ENCODE measurements at regions not wholly inside any gene's neighbourhood (a gene's known extent, or its start where the extent isn't known, plus 50 kb on each side); places are given as distances from the start of the nearest gene placed in this dataset.

DNA sequence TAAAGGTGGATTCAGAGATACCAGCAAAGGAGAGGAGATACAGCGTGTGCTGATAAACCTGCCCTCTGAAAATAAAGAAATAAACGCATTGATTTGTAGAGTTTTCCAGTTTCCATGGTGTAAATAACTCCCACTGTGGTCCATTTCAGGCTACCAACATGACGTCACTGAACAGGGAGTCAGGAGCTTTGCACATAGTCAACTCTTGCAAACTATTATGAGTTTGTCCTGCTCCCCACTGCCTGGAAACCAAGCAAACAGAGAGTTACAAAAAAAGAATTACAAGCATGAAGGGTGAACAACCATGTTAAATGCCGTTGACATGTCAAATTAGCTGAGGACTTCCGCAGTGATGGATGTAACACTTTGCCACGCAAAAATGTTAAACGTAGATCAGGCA, 70.4 kb upstream of the GATA2 start:
- CTCF ChIA-PET (ENCODE audit: low intra/inter-chr PET ratio, low total read pairs) = no interaction called here

DNA sequence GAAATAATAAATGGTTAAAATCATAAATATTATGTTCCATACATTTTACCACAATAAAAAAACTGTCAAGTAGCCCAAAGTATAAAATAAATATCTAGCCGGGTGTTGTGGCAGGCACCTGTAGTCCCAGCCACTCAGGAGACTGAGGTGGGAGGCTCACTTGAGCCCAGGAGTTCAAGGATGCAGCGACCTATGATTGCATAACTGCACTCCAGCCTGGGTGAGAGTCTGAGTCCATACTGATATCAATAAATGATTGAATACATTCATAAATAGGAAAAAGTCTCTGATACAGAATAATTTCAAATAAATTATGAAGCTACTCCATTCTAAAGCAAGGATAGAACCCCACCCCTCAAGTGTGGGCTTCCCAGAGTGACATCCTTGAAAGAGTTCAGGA, 68.5 kb upstream of the GATA2 start:
- Histone ChIP-seq H3K4me3 (replicated peaks in 1 of 3; ENCODE audit: insufficient read depth in 1 of 3, low read depth in 2 of 3, low read length in 3 of 3) (no peak overlapping the region), H3K27ac (ENCODE audit: extremely low read length, insufficient read depth, low read length) (no peak overlapping the region), H3K4me1 (ENCODE audit: insufficient read depth, low read length) (peaks cover 9% of the 10 kb centered on the region; the same call in 1 of the 2 replicates), H3K79me2 (ENCODE audit: insufficient read depth, low read length) (no peaks in the 10 kb centered on the region), H3K9me3 (ENCODE audit: low read length) (no peaks in the 10 kb centered on the region), H3K9ac (ENCODE audit: insufficient read depth, low read depth, low read length) (no peak overlapping the region), H3K36me3 (replicated peaks in 1 of 2; ENCODE audit: control insufficient read depth in 1 of 2, insufficient read depth in 2 of 2, low read length in 2 of 2) (no peaks in the 10 kb centered on the region), H4K20me1 (ENCODE audit: insufficient read depth, low read length) (no peaks in the 10 kb centered on the region), H3K4me2 (ENCODE audit: low read depth, low read length) (no peak overlapping the region), H2AFZ (ENCODE audit: low read length) (no peak overlapping the region), H3K27me3 (ENCODE audit: control insufficient read depth in 1 of 2, insufficient read depth in 2 of 2, low read length in 2 of 2) (peaks cover 3 to 40% of the 10 kb centered on the region in 2 experiments; a peak in 3 of 5 replicates)
- 0% methylated on average over 2 of the region's 2 CpGs for WGBS (ENCODE audit: low lambda C conversion rate)
- FAIRE-seq (no peak), ATAC-seq (no peak), DNase-seq (ENCODE audit: low spot score) (no peak)
- no TSS peak for BruUV-seq (replicated peaks)
- TF ChIP-seq CEBPB (IDR thresholded peaks at IDR 0.05; ENCODE audit: borderline replicate concordance, low read depth, low read length) (peak; percentile 52), TP53 (CRISPR knock-in tag; conservative IDR thresholded peaks at IDR 0.05) (no peak), CEBPG (CRISPR knock-in tag; IDR thresholded peaks at IDR 0.05) (peak; percentile 43), RARA (CRISPR knock-in tag; IDR thresholded peaks at IDR 0.05) (peak; percentile 73)
- TF ChIP-seq, protein P1, sequence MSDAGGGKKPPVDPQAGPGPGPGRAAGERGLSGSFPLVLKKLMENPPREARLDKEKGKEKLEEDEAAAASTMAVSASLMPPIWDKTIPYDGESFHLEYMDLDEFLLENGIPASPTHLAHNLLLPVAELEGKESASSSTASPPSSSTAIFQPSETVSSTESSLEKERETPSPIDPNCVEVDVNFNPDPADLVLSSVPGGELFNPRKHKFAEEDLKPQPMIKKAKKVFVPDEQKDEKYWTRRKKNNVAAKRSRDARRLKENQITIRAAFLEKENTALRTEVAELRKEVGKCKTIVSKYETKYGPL (CRISPR knock-in tag; IDR thresholded peaks at IDR 0.05) = peak; percentile 19; the same call in 1 of the 2 replicates
- POLR2A ChIA-PET = no interaction called here
- intact Hi-C loops (cut with micrococcal nuclease; ENCODE audit: unreplicated experiment) = no loop called here
- CTCF ChIA-PET (ENCODE audit: low intra/inter-chr PET ratio, low total read pairs) = no interaction called here
- in situ Hi-C loops (cut with HindIII; ENCODE audit: extremely low pct_ligation_motif_present, low pct_unique_long_range_greater_than_20kb) = no loop called here

More for the DNA sequence above, 70.4 kb upstream of the GATA2 start:
- Histone ChIP-seq H4K20me1 (ENCODE audit: insufficient read depth, low read length) (no peaks in the 10 kb centered on the region), H3K27me3 (ENCODE audit: control insufficient read depth in 1 of 2, insufficient read depth in 2 of 2, low read length in 2 of 2) (peaks cover 0 to 47% of the 10 kb centered on the region in 2 experiments; a peak in 3 of 5 replicates), H3K4me1 (ENCODE audit: insufficient read depth, low read length) (peaks cover 9% of the 10 kb centered on the region; the same call in 1 of the 2 replicates), H3K27ac (ENCODE audit: extremely low read length, insufficient read depth, low read length) (no peak overlapping the region), H3K36me3 (replicated peaks in 1 of 2; ENCODE audit: control insufficient read depth in 1 of 2, insufficient read depth in 2 of 2, low read length in 2 of 2) (no peaks in the 10 kb centered on the region), H3K9ac (ENCODE audit: insufficient read depth, low read depth, low read length) (no peak overlapping the region), H3K79me2 (ENCODE audit: insufficient read depth, low read length) (no peaks in the 10 kb centered on the region), H2AFZ (ENCODE audit: low read length) (no peak overlapping the region), H3K9me3 (ENCODE audit: low read length) (no peaks in the 10 kb centered on the region), H3K4me2 (ENCODE audit: low read depth, low read length) (no peak overlapping the region), H3K4me3 (replicated peaks in 1 of 3; ENCODE audit: insufficient read depth in 1 of 3, low read depth in 2 of 3, low read length in 3 of 3) (no peak overlapping the region)
- ATAC-seq (no peak), DNase-seq (ENCODE audit: low spot score) (no peak), FAIRE-seq (no peak)
- in situ Hi-C loops (cut with HindIII; ENCODE audit: extremely low pct_ligation_motif_present, low pct_unique_long_range_greater_than_20kb) (no loop called here), intact Hi-C loops (cut with micrococcal nuclease; ENCODE audit: unreplicated experiment) (no loop called here)
- TF ChIP-seq MYC (CRISPR knock-in tag; IDR thresholded peaks at IDR 0.05; ENCODE audit: borderline replicate concordance) (no peak), ATF7 (IDR thresholded peaks at IDR 0.05) (peak; percentile 92), ATF7 (CRISPR knock-in tag; IDR thresholded peaks at IDR 0.05) (no peak), CREB1 (IDR thresholded peaks at IDR 0.05) (peak; percentile 93), CREB1 (CRISPR knock-in tag; IDR thresholded peaks at IDR 0.05) (no peak)
- POLR2A ChIA-PET = no interaction called here
- WGBS (ENCODE audit: low lambda C conversion rate) = 35% methylated on average over 7 of the region's 7 CpGs
- BruUV-seq (replicated peaks) = no TSS peak
